ENCODE measurements at regions not wholly inside any gene's neighbourhood (a gene's known extent, or its start where the extent isn't known, plus 50 kb on each side); places are given as distances from the start of the nearest gene placed in this dataset.
A peak's percentile ranks its signal among the peaks of the same experiment; 100 is the strongest.

DNA sequence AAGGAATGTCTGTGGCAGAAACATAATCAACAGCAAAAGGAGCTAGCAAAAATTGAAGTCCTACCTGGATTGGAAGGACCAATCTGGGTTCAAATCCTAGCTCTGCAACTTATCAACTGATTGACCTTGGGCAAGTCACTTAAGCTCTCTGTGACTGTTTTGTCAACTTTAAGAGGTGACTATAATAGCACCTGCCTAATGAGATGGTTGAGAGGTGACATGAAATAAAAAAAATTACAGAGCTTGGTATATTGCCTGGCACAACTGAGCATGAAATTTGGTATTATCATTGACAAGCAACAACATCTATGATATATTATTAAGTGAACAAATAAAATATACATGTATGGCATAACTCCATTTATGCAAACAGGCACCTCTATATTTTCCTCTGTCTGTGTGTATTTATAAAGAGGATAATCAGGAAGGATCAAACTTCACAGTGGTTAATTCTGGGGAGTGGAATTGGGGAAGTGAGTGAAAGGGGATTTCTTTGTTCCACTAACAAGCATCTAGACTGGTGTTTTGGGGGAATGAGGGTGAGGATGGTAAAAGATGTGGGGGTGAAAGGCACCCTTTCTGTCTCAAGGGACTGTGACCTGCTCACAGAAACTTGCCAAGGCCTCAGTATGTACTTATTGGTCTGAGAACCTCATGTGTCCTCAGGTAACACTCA is 132.8 kb upstream of the SERTAD2 start:
- BruUV-seq (replicated peaks) = no TSS peak
- Histone ChIP-seq H3K36me3 (ENCODE audit: control insufficient read depth in 2 of 2, extremely low read depth in 1 of 2, insufficient read depth in 2 of 2, low read length in 2 of 2) (no peaks in the 10 kb centered on the region), H3K4me3 (replicated peaks in 1 of 3; ENCODE audit: insufficient read depth in 1 of 3, low read depth in 1 of 3, low read length in 3 of 3) (no peak overlapping the region), H2AFZ (ENCODE audit: low read depth, low read length) (no peak overlapping the region), H3K79me2 (ENCODE audit: control insufficient read depth, insufficient read depth, low read length) (no peaks in the 10 kb centered on the region), H3K4me1 (ENCODE audit: control insufficient read depth, extremely low read depth, insufficient read depth, low read length) (peaks cover 9% of the 10 kb centered on the region), H3K27me3 (ENCODE audit: control insufficient read depth in 2 of 2, insufficient read depth in 2 of 2, low read length in 2 of 2) (no peaks in the 10 kb centered on the region), H3K9me3 (replicated peaks; ENCODE audit: control insufficient read depth, insufficient read depth, low read length) (no peaks in the 10 kb centered on the region), H3K9me1 (replicated peaks; ENCODE audit: control insufficient read depth, extremely low read depth, insufficient read depth, low read length) (no peaks in the 10 kb centered on the region), H3K27ac (ENCODE audit: insufficient read depth, low read depth, low read length) (no peak overlapping the region), H3K4me2 (ENCODE audit: insufficient read depth, low read length) (no peak overlapping the region), H4K20me1 (replicated peaks; ENCODE audit: control insufficient read depth, extremely low read depth, insufficient read depth, low read length) (no peaks in the 10 kb centered on the region), H3K9ac (replicated peaks; ENCODE audit: extremely low read depth, insufficient read depth, low read length) (no peak overlapping the region)
- DNase-seq (ENCODE audit: low read depth, low spot score) (no peak), FAIRE-seq (peak; percentile 18)
- TF ChIP-seq MYC (IDR thresholded peaks at IDR 0.05; ENCODE audit: low read depth, low read length) = no peak
- TF ChIP-seq GATA2 (IDR thresholded peaks at IDR 0.05; ENCODE audit: insufficient read depth, insufficient read length, low read depth, low read length) = no peak
- TF ChIP-seq EZH2 (IDR thresholded peaks at IDR 0.05; ENCODE audit: borderline replicate concordance, low read depth, low read length, severe bottlenecking) = no peak
- TF ChIP-seq, protein P1, sequence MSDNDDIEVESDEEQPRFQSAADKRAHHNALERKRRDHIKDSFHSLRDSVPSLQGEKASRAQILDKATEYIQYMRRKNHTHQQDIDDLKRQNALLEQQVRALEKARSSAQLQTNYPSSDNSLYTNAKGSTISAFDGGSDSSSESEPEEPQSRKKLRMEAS (IDR thresholded peaks at IDR 0.05; ENCODE audit: insufficient read depth, insufficient read length) = no peak
- no peak for TF ChIP-seq JUN (IDR thresholded peaks at IDR 0.05; ENCODE audit: borderline replicate concordance, insufficient read depth, insufficient read length, low read depth)
- no peak for TF ChIP-seq POLR2A (IDR thresholded peaks at IDR 0.05; ENCODE audit: low read depth, low read length)
- no peak for TF ChIP-seq FOS (IDR thresholded peaks at IDR 0.05; ENCODE audit: borderline replicate concordance, insufficient read depth, low read length)
- no peak for TF ChIP-seq POLR2AphosphoS5 (IDR thresholded peaks at IDR 0.05; ENCODE audit: insufficient read depth, low read depth, low read length)
- TF ChIP-seq, protein P2, sequence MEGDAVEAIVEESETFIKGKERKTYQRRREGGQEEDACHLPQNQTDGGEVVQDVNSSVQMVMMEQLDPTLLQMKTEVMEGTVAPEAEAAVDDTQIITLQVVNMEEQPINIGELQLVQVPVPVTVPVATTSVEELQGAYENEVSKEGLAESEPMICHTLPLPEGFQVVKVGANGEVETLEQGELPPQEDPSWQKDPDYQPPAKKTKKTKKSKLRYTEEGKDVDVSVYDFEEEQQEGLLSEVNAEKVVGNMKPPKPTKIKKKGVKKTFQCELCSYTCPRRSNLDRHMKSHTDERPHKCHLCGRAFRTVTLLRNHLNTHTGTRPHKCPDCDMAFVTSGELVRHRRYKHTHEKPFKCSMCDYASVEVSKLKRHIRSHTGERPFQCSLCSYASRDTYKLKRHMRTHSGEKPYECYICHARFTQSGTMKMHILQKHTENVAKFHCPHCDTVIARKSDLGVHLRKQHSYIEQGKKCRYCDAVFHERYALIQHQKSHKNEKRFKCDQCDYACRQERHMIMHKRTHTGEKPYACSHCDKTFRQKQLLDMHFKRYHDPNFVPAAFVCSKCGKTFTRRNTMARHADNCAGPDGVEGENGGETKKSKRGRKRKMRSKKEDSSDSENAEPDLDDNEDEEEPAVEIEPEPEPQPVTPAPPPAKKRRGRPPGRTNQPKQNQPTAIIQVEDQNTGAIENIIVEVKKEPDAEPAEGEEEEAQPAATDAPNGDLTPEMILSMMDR (IDR thresholded peaks at IDR 0.05; ENCODE audit: extremely low read depth in 1 of 2, insufficient read depth in 1 of 2, low read depth in 1 of 2, low read length in 2 of 2) = no peak
- intact Hi-C loops (cut with micrococcal nuclease) (no loop called here), dilution Hi-C loops (cut with MboI; ENCODE audit: extremely low pct_ligation_motif_present, low sequenced_read_pairs) (no loop called here)
- CTCF ChIA-PET = interaction anchor here (1.0 kb wide), 1 partner anchor 140 kb away, joined by 6 read pairs; no protein-coding TSS in a partner anchor
- POLR2A ChIA-PET = interaction anchor here (0.6 to 0.7 kb wide), 2 partner anchors 8 to 155 kb away, joined by 3 to 6 read pairs; no protein-coding TSS in a partner anchor

All from endothelial cell of umbilical vein (primary cell).